ENCODE measurements at regions not wholly inside any gene's neighbourhood (a gene's known extent, or its start where the extent isn't known, plus 50 kb on each side); places are given as distances from the start of the nearest gene placed in this dataset.

- no peak for TF ChIP-seq POLR2A (IDR thresholded peaks at IDR 0.05; ENCODE audit: low read depth, low read length)
- no peak for TF ChIP-seq TAF1 (IDR thresholded peaks at IDR 0.05; ENCODE audit: borderline replicate concordance, low read depth, low read length)
Measured at GRCh38 chr5:174314261-174314660, 268.8 kb downstream of the NSG2 start.

Measured in GM12892 (cell line).